GF-D8 (cell line): ENCODE measurements at regions not wholly inside any gene's neighbourhood (a gene's known extent, or its start where the extent isn't known, plus 50 kb on each side); places are given as distances from the start of the nearest gene placed in this dataset.

Experiments used
- DNase-seq: peaks from one replicate; lab custom pipeline; 2025; lab: John Stamatoyannopoulos, UW

DNA sequence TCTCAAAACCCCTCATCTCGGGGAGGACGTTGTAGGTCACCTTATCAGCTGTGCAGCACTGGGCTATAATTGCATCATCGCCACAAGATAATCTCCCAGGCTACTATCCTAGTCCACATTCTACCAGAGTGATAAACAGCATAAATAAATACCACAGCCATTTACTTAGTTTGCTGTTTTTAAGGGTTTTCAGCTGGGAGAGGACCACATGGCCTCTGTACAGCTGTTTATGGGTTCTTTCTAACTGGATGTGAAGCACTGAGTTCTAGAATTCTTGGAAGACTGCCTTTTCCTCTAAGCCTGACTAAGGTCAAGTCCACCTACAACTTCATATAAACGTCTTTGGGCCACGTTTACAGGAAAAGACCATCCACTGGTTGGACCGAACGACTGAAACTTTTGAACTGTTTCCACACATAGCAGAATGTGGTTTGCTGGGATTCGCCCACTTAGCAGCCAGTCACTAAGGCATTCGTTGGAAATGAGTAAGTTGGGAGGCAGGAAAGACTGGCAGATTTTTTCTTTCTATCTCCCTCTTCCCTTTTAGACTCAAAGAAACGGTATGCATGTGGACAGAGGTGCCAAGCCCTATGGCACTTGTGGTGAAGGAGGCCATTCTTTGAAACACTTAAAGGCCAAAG, 752.5 kb upstream of the SGCG start:
- no peak for DNase-seq

DNA sequence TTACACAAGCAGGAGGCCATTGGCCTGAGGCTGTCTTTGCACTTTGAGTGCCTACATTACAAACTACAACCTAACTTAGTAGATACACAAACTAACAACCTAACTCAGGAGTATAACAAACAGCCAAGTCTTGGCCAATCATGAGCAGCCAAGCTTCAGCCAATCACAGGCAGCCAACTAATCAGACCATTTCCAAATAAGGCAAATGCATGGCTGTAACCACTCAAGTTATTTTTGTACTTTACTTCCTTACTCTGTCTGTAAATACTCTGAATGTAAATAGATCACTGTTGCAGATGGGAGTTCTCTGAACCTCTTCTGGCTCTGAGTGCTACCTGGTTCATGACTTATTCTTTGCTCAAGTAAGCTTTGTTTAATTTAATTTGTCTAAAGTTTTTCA, 748.1 kb upstream of the SGCG start:
- DNase-seq = no peak

DNA sequence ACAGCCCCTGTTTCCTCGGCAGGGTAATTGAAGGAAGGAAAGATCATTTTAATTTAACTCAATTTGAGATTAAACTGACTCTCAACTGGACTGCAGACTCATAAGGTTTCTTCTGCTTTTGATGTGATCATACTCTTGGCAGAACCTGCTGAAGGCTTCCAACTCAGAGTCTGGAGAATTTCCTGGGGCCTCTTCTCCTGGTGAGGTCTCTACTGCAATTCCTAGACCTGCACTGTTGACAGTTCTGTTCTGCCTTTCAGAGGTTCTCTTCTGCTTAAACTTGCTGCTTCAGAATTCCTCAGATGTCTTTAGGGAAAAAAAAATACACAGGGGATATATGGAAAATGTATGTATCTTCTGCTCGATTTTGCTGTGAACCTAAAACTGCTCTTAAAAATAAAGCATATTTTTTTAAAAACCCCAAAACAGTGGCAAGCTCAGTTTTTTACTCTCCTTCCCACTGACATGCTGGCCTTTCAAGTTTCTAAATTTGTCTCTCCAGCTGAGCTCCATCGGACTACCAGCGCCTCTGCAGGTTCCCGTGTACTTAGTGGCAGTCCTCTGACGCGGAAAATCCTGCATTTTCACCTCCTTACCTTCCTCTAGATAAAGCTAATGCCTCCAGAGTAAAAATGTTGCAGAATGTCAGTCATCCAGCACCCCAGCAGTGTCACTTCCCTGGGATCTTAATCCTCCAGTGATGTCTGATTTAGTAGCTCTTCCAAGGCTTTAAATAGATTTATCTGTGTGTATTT, 733.5 kb upstream of the SGCG start:
- DNase-seq = no peak

DNA sequence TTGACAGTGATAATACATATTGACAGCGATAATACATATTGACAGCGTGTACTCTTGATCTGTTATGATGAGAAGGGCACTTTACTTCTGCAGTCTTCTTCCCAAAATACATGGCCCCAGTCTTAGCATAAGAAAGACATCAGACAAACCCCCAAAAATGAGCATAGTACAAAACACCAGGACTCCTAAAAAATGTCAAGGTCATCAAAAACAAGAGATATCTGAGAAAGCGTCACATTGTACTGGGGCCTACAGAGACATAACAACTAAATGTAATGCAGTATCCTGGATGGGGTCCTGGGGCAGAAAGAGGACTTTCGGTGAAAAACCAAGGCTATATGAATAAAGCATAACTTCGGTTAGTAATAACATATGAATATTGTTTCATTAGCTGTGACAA, 731.5 kb upstream of the SGCG start:
- no peak for DNase-seq

DNA sequence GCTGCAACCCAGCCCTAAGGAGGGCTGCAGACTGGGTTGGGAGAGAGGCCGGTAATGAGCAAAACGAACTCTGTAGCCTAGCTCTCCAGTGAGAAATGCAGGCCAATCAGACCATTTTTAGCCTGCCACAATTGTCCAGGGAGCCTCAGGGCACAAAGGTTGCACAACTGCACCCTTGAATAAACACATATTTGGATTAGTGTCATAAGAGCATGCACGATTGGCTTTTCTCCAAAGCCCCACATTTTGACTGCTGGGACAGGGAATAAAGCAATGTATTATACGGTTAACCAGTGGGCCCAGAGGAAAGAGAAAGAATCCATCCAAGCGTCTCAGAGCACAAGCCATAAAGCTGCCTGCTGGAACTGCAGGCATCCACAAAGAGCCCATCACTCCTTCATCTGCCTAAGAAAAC, 729.4 kb upstream of the SGCG start:
- DNase-seq = no peak

DNA sequence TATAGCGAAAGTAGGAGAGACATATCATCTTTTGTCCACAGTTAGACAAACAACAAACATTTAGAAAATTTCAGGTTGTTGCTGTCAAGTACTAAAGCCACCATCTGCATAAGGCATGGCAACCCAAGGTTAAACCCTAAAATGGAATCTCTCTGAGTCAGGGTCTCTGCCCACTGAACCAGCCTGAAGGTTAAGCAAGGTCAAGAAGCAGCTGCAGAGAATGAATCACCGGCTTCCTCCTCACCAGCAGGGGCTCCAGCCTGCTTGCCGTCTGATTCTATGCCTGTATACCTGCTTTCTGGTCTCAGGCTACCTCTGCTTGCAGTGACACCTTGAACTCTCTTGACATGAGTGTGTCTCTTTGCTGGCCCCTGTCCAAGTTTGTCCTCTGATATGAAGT, 726.2 kb upstream of the SGCG start:
- no peak for DNase-seq

DNA sequence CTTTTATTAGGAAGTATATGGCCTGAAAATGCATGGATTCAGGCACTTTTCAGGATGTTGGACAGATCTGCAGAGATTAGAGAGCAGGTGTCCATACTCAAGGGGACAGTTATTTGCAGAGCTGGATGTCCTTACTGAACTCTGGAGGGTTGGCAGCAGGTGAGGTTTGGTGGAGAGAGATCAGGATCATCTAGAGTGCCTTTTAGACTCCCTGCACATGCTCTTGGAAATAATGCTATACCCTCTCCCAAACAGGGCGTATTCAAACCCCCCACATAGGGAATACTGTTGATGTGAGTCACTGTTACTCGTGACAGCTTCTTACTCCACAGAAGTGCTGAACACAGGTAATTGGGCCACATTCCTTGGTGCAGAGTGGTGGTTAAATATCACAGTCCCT, 725.7 kb upstream of the SGCG start:
- DNase-seq = no peak

DNA sequence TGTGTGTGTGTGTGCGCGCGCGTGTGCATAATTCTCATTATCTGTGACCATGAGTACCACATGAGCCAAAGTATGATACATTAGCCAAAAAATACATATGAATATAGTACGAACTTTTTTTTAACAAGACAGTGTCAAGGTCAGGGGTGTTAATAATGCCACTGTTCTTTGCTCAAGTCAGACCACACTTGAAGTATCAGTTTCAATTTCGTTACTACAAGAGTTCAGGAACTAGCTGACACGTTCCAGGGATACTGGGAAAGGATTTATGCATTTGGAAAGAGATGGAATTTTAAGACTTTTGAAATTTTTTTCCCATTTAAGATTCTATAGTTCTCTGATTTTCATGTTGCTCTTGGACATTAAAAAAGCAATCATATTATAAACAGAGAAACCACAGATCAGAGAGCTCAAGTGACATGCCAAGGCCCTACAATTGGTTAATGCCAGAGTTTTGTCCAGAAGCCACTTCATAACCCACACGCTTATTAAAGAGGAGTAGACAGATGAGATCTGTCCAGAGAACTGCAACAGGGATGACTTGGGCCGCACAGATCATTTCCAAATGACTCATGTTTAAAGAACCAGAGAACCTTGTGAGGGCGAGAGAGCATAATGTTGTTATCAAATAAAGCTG, 718.8 kb upstream of the SGCG start:
- no peak for DNase-seq

DNA sequence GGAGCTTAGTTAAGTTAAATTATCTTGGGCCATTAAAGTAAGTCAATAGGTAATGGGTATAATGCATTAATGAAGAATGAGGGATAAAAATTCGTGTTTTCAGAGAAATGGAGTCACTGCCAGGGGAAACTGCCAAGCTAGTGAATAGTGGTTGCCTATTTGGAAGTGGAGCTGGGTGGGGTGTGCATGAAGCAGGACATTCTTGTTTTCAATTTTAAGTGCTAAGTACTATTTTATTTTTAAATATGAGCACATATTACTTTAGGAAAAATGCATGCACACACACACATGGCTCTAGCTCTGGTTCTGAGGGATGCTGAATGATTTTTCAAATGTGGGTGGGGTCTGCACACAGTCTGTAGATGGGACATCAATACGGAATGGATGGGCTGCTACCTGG, 717.7 kb upstream of the SGCG start:
- DNase-seq = no peak

DNA sequence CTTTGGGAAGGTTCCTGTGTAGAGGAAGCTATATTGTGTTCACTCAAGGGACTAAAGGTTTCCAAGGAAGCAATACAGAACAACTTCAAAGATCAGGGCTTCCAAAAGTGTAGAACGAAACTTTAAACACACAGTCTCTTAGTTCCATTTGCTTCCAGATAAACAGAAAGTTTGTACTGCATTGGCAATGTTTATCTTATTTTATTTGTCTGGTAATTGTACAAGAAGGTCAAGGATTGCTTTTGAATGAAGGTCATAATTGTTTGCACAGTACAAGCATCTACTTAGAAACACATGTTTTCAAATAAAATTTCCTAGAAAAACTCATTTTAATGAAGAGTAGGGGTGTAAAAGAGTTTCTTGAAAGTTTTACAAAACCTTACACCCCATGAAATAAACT, 712.7 kb upstream of the SGCG start:
- DNase-seq = no peak

DNA sequence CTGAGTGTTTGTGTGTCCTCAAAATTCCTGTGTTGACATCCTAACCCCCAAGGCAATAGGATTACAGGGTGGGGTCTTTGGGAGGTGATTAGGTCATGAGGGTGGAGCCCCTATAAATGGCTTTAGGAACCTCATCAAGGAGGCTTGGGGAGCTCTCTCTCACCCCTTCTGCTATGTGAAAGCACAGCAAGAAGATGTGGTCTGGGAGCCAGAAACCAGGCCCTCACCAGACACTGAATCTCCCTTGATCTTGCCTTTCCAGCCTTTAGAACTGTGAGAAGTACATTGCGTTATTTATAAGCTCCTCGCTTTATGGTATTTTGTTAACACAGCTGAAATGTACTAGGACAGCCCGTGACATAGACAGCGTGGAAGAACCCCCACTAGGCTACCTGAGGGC, 712.0 kb upstream of the SGCG start:
- DNase-seq = no peak

DNA sequence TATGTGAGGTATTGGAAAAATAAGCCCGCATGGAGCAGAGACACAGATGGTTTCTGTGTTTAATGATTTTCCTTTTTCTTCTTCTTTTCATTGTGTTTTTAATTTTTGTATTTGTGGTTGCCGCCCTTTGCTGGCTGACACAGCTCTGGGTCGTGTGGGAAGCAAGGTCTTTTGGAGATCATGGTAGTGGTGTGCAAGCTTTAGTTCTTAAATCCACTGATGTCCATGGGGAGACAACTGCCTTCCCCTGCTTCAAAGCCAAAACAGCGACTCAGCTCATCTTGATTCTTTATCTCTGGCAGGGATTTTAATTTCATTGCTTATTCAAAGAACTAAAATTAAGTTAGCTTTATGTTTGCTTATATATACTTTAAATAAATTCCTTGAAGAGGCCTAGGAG, 711.3 kb upstream of the SGCG start:
- DNase-seq = no peak

DNA sequence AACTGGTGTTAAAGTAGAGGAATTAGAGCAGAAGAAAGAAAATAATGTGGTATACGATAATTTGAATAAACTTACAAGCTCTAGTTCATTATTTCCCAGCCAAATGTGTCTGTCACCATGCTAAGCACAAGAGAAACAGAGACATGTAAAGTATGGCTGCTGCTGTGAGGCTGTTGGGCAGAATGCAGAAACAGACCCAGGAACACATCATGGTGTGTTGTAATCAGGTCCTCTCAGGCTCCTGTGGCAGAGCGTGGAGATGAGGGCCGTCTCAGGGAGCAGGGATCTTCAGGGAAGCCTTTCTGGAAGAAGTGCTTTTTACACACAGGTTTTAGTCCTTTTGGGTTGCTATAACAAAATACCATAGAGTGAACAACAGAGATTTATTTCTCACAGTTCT, 710.7 kb upstream of the SGCG start:
- DNase-seq = no peak

DNA sequence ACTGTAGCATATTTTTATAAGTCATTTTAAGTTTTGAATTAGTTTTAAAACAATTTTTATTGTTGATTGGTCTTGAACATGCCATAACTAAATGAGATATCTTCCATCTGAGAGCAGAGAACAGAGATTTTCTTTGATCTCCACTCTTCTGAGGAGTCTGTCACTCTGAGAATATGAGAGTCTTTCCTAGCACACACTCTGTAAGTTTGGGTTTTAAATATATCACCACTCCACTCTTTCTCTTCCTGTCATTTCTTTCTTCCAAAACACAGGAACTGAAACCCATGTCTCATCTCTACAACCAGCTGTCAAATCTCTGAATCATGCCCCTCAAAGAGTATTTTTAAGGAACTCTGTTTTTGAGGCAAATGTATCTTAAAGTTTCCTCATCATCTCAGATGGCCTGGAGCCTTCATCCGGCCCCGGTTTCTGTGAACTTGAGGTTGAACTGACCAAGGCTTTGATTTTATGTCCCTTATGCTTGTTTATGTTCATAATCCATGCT, 698.2 kb upstream of the SGCG start:
- no peak for DNase-seq

DNA sequence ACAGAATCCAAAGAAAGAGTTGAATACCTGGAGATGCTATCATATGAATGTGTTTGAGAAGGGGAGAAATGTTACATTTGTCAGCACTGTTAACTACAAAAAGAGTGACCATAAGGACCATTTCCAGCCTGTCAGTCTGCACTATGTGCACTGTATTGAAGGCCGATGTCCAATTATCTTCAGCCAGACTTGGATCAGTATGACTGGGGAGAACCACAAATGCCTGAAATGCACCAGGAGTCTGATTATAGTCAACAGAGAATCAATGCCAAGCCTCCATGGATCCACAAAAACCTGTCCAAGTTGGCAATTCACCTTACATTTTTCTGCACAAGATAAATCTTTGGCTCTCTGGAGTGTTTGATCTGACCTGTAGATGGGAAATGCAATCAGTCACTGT, 697.5 kb upstream of the SGCG start:
- no peak for DNase-seq

DNA sequence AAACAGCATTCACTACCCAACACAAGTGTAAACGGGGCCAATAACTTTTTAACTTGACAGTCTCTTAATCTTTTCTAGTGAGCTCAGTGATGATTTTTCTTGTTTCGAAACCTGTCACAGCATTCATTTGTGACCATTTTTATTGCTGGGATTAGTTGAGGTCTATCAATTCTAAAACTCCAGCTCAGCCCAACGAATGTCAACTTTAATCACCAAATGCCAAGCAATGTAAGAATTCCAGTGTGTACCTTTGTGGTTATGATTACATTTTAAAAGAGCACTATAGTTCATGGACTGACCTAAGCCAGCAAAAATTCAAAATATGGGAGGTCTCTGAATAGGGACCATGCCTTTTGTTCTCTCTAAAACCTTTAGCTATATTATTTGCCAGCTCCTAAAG, 694.3 kb upstream of the SGCG start:
- DNase-seq = no peak

DNA sequence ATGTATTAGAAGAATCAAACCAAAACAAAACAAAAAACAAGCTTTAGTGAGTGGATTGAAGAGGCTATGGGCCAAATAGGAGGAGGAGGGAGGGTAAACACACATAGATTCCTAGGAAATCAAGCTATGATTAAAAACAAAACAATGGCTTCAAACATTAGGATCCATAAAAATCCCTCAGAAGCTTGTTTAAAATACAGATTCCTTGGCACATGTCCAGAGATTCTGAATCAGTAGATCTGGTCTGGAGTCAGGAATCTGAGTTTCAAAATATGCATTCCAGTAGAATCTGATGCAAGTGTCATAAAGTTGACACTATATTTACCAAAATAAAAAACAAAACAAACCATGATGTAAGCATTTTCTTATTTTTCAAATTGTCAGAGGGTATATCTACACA, 692.8 kb upstream of the SGCG start:
- no peak for DNase-seq

DNA sequence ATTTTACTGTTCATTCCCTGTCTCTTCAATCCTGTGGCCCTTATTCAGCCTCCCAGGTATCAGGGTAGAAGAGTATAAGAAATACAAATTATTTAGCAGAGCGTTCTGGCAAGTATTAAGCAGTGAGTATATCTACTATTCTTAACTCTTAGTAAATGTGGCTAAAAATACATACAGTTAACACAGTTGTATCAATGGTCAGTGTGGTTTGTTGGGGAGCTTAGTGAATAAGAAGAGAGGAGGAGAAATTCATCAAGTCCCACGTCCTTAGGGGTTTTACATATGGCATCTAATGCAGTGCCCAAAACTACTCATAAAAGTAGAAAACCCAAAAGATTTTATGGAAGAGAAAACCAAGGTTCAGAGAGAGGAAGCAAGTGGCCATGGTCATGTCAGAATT, 691.0 kb upstream of the SGCG start:
- no peak for DNase-seq

DNA sequence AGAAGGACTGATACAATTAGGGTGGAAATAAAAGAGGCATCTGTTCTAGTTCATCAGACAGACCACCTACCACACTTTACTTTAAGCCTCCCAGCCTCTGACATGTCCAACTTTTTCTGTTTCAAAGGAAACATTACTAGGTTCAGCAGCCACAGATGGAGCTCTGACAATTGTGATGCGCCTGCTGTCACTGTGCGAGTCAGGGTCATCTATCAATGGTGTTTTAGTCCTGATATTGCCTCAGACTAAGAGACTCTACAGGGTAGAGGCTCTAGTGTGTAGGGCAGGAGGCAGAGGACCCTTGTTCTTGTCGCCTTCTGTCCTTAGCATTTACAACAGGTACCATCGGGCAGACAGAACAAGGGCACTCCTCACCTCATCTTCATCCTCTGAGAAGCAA, 685.0 kb upstream of the SGCG start:
- no peak for DNase-seq

DNA sequence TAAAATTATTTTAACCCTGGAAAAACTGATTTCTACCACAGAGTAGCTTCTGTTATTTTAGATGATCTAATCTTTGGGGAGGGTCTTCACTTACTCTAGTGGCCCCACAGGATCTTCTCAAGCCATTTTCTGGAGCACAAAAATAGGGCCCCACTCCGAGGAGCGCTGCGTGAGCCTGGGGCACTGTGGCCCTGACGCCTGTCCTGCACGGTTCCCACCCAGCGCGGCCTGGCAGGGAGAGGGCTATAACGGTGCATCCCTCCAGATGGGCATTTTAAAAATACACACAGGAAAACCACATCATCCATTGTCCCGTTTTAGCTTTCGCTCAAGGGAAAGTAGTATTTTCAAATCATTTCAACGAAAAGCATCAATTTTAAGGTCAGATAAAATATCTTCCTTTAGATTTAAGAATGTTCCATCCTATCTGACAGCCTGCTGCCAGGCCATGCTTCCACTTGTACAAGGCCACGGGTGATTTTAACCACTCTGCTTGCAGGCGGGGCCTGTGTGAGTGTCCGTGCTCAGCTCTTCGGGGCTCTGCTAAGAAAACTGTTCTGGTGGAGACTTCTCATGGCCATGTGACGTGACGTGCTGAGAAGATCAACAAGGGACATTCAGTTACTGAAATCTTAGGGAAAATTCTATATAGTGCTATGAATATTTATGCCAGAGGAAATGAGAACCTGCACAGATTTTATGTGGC, 683.8 kb upstream of the SGCG start:
- DNase-seq = no peak

DNA sequence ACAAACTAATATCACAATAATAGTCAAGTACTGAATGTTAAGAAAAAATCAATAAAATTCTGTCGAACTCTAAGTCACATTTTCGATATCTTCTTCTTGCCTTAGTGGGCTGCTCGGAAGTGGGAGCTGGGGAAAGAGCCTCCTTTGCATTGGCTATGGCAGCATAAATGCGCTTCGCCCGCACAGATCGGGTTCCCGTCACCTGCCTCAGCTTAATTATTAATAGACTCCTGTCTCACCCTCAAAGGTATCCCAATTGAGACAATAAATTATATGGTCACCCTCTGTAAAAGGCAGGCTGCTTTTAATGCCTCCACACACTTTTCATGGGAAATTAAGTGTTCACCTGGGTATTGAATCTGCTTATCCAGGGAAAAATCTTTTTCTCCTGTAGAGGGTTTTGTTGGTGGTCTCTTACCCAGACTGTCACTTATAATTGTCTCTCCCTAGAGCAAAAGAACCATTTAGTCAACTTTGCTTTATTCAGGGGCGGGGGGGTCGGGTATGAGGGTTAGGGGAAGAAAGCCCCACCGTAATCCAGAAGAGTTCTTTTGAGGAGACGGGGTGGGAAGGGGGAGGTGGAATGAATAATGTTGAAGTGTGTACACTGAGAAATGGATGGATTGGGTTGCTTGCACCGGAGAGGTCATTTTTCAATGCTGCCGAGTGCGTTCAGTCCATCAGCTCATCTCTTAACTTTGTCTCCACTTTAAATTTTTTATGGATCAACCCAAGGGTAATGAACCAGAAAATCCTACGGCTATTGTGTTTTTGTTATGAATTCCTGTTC, 682.6 kb upstream of the SGCG start:
- no peak for DNase-seq

DNA sequence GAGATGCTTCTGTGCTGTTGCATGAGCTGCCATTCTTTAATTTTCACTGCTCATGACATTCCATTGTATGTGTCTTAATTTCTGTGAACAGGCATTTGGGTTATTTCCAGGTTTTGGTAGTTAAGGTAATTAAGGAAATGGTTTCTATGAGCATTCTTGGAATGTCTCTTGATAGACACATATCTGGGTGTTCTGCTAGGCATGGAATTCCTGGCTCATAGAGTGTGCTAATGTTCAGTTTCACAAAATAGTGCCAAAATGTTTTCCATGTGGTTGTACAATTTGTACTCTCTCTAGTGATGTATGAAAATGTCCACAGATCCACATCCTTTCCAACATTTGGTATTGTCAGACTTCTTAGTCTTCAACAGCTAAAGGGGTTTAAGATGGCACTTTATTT, 680.9 kb upstream of the SGCG start:
- DNase-seq = no peak
